ENCODE measurements at regions not wholly inside any gene's neighbourhood (a gene's known extent, or its start where the extent isn't known, plus 50 kb on each side); places are given as distances from the start of the nearest gene placed in this dataset.
"Not testable (repeated sequence)": the region's sequence is repeated elsewhere in the genome, so short reads cannot be mapped to it uniquely, and the experiment has no call there.

GRCh38 chr1:43108080-43108479, 64.0 kb downstream of the EBNA1BP2 start:
- no peak for DNase-seq (ENCODE audit: low read depth)

GRCh38 chr1:43107664-43108063, 64.4 kb downstream of the EBNA1BP2 start:
- no peak for DNase-seq (ENCODE audit: low read depth)

- DNase-seq (ENCODE audit: low read depth): no peak
Observed at GRCh38 chr1:43104027-43104763, 67.9 kb downstream of the EBNA1BP2 start.

- DNase-seq (ENCODE audit: low read depth): no peak
Observed at GRCh38 chr1:43101061-43101460, 71.0 kb downstream of the EBNA1BP2 start.

GRCh38 chr1:43098200-43098599, 73.9 kb downstream of the EBNA1BP2 start:
- no peak for DNase-seq (ENCODE audit: low read depth)

GRCh38 chr1:43096528-43096927, 75.6 kb downstream of the EBNA1BP2 start:
- not testable (repeated sequence) for DNase-seq (ENCODE audit: low read depth)

GRCh38 chr1:43090812-43091211, 81.3 kb downstream of the EBNA1BP2 start:
- not testable (repeated sequence) for DNase-seq (ENCODE audit: low read depth)

- DNase-seq (ENCODE audit: low read depth): not testable (repeated sequence)
Observed at GRCh38 chr1:43090157-43090556, 81.9 kb downstream of the EBNA1BP2 start.

- DNase-seq (ENCODE audit: low read depth): no peak
Observed at GRCh38 chr1:43083375-43083891, 88.7 kb downstream of the EBNA1BP2 start.

- no peak for DNase-seq (ENCODE audit: low read depth)
Observed at GRCh38 chr1:43082740-43083139, 89.3 kb downstream of the EBNA1BP2 start.

- no peak for DNase-seq (ENCODE audit: low read depth)
Observed at GRCh38 chr1:43077273-43077672, 94.8 kb downstream of the EBNA1BP2 start.

GRCh38 chr1:43074709-43075108, 97.4 kb downstream of the EBNA1BP2 start:
- no peak for DNase-seq (ENCODE audit: low read depth)

GRCh38 chr1:43074244-43074643, 97.8 kb downstream of the EBNA1BP2 start:
- no peak for DNase-seq (ENCODE audit: low read depth)

- DNase-seq (ENCODE audit: low read depth): peak; percentile 63
Observed at GRCh38 chr1:43073490-43074230, 98.4 kb downstream of the EBNA1BP2 start.

GRCh38 chr1:43072314-43072713, 99.8 kb downstream of the EBNA1BP2 start:
- DNase-seq (ENCODE audit: low read depth): no peak

GRCh38 chr1:43071241-43071640, 100.8 kb downstream of the EBNA1BP2 start:
- no peak for DNase-seq (ENCODE audit: low read depth)

- no peak for DNase-seq (ENCODE audit: low read depth)
Observed at GRCh38 chr1:43069461-43070050, 102.5 kb downstream of the EBNA1BP2 start.

GRCh38 chr1:43068911-43069310, 103.2 kb downstream of the EBNA1BP2 start:
- no peak for DNase-seq (ENCODE audit: low read depth)

GRCh38 chr1:43067977-43068751, 103.9 kb downstream of the EBNA1BP2 start:
- no peak for DNase-seq (ENCODE audit: low read depth)

- DNase-seq (ENCODE audit: low read depth): no peak
Observed at GRCh38 chr1:43067233-43067745, 104.8 kb downstream of the EBNA1BP2 start.

- DNase-seq (ENCODE audit: low read depth): no peak
Observed at GRCh38 chr1:43066578-43066977, 105.5 kb downstream of the EBNA1BP2 start.

Data from T follicular helper cell (primary cell).